ENCODE measurements at regions not wholly inside any gene's neighbourhood (a gene's known extent, or its start where the extent isn't known, plus 50 kb on each side); places are given as distances from the start of the nearest gene placed in this dataset.

GRCh38 chr2:207225773-207226172 is 60.0 kb upstream of the KLF7 start:
- H4K20me1 ChIP-seq (ENCODE audit: insufficient read depth, low read length), result no peaks in the 10 kb centered on the region
- H3K9me3 Mint-ChIP-seq, result peaks cover 1 to 8% (median 4%) of the 10 kb centered on the region in 7 donors
- H3K4me2 ChIP-seq (replicated peaks; ENCODE audit: extremely low read depth, low read length, poor library complexity, severe bottlenecking), result no peak overlapping the region
- no peaks in the 10 kb centered on the region for H3K79me2 ChIP-seq (ENCODE audit: insufficient read depth, low read length)
- intact Hi-C loops (cut with micrococcal nuclease), result loop anchor here in 1 of 2 donors (10.0 kb wide), 1 partner anchor 49 kb away; no protein-coding TSS in a partner anchor
- DNase-seq, result no peak
- H3K27me3 Mint-ChIP-seq (ENCODE audit: low read depth in 3 of 3), result peaks cover 0 to 16% (median 3%) of the 10 kb centered on the region in 3 donors
- H3K27me3 ChIP-seq (ENCODE audit: control insufficient read depth in 2 of 2, insufficient read depth in 2 of 2, low read length in 2 of 2), result no peaks in the 10 kb centered on the region
- H3K4me1 Mint-ChIP-seq, result peaks cover 28% of the 10 kb centered on the region
- H3K27ac ChIP-seq (ENCODE audit: low read depth in 1 of 2, low read length in 2 of 2), result no peak overlapping the region
- H2AFZ ChIP-seq (ENCODE audit: insufficient read depth, low read depth, low read length, poor library complexity, severe bottlenecking), result no peak overlapping the region
- H3K4me3 Mint-ChIP-seq, result no peak overlapping the region
- no peaks in the 10 kb centered on the region for H3K36me3 ChIP-seq (replicated peaks in 1 of 2; ENCODE audit: control insufficient read depth in 1 of 2, insufficient read depth in 2 of 2, low read length in 2 of 2)
- no peak overlapping the region for H3K4me3 ChIP-seq (replicated peaks in 1 of 3; ENCODE audit: low read depth in 2 of 3, low read length in 3 of 3)
- H3K27ac Mint-ChIP-seq, result no peak overlapping the region
- peaks cover 0 to 3% of the 10 kb centered on the region in 2 donors for H3K9me3 ChIP-seq (replicated peaks in 1 of 2; ENCODE audit: control insufficient read depth in 1 of 2, insufficient read depth in 1 of 2, low read length in 2 of 2)
- H3K9ac ChIP-seq (ENCODE audit: insufficient read depth, low read length, poor library complexity, severe bottlenecking), result no peak overlapping the region
- no peak for TF ChIP-seq CTCF (IDR thresholded peaks at IDR 0.05)
- 75% methylated on average over 6 of the region's 6 CpGs for WGBS (ENCODE audit: insufficient coverage)
- peaks cover 0 to 2% of the 10 kb centered on the region in 2 donors for H3K36me3 Mint-ChIP-seq
- H3K4me1 ChIP-seq (ENCODE audit: control insufficient read depth in 1 of 2, insufficient read depth in 2 of 2, low read length in 2 of 2), result peaks cover 14 to 17% of the 10 kb centered on the region in 2 donors

GRCh38 chr2:207226243-207226642 is 60.5 kb upstream of the KLF7 start:
- intact Hi-C loops (cut with micrococcal nuclease), result loop anchor here in 1 of 2 donors (10.0 kb wide), 1 partner anchor 49 kb away; no protein-coding TSS in a partner anchor
- TF ChIP-seq CTCF (IDR thresholded peaks at IDR 0.05), result no peak
- H3K27ac ChIP-seq (ENCODE audit: low read depth in 1 of 2, low read length in 2 of 2), result no peak overlapping the region

More at GRCh38 chr2:207226243-207226642, 60.5 kb upstream of the KLF7 start:
- H3K9me3 ChIP-seq (replicated peaks in 1 of 2; ENCODE audit: control insufficient read depth in 1 of 2, insufficient read depth in 1 of 2, low read length in 2 of 2), result peaks cover 0 to 3% of the 10 kb centered on the region in 2 donors
- H3K79me2 ChIP-seq (ENCODE audit: insufficient read depth, low read length), result no peaks in the 10 kb centered on the region
- peaks cover 0 to 18% (median 3%) of the 10 kb centered on the region in 3 donors for H3K27me3 Mint-ChIP-seq (ENCODE audit: low read depth in 3 of 3)
- H4K20me1 ChIP-seq (ENCODE audit: insufficient read depth, low read length), result no peaks in the 10 kb centered on the region
- no peak overlapping the region for H3K27ac Mint-ChIP-seq
- H3K4me1 ChIP-seq (ENCODE audit: control insufficient read depth in 1 of 2, insufficient read depth in 2 of 2, low read length in 2 of 2), result peaks cover 19 to 21% of the 10 kb centered on the region in 2 donors
- DNase-seq, result no peak
- H3K27me3 ChIP-seq (ENCODE audit: control insufficient read depth in 2 of 2, insufficient read depth in 2 of 2, low read length in 2 of 2), result no peaks in the 10 kb centered on the region
- H3K36me3 Mint-ChIP-seq, result peaks cover 0 to 2% of the 10 kb centered on the region in 2 donors
- H3K4me3 ChIP-seq (replicated peaks in 1 of 3; ENCODE audit: low read depth in 2 of 3, low read length in 3 of 3), result no peak overlapping the region
- H3K9ac ChIP-seq (ENCODE audit: insufficient read depth, low read length, poor library complexity, severe bottlenecking), result no peak overlapping the region
- H3K4me1 Mint-ChIP-seq, result peaks cover 33% of the 10 kb centered on the region
- H3K36me3 ChIP-seq (replicated peaks in 1 of 2; ENCODE audit: control insufficient read depth in 1 of 2, insufficient read depth in 2 of 2, low read length in 2 of 2), result no peaks in the 10 kb centered on the region
- no peak overlapping the region for H2AFZ ChIP-seq (ENCODE audit: insufficient read depth, low read depth, low read length, poor library complexity, severe bottlenecking)
- no peak overlapping the region for H3K4me3 Mint-ChIP-seq
- no peak overlapping the region for H3K4me2 ChIP-seq (replicated peaks; ENCODE audit: extremely low read depth, low read length, poor library complexity, severe bottlenecking)
- H3K9me3 Mint-ChIP-seq, result peaks cover 3 to 10% (median 4%) of the 10 kb centered on the region in 7 donors
